SK-N-SH treated with all-trans-retinoic acid at 6 μM for 48 hours (cell line): ENCODE measurements at regions not wholly inside any gene's neighbourhood (a gene's known extent, or its start where the extent isn't known, plus 50 kb on each side); places are given as distances from the start of the nearest gene placed in this dataset.

Source experiments
- ATAC-seq: fragments of 200-7000 bp; cut with Tn5 transposase; 3 replicates; pipeline ENCODE4 v1.9.1; 2020; ENCODE audit warnings: mild to moderate bottlenecking, moderate library complexity
- ARNTL ChIP-seq: fragments of 450-650 bp; formaldehyde crosslinking; IDR thresholded peaks from 2 replicates; pipeline ENCODE4 v1.5.0; 2020; ENCODE audit warnings: low read depth, mild to moderate bottlenecking, moderate library complexity, borderline replicate concordance
- BACH2 ChIP-seq: fragments of 250-450 bp; sonication (Bioruptor Pico); IDR thresholded peaks from 2 replicates; pipeline ENCODE4 v1.9.0; 2021; ENCODE audit warnings: mild to moderate bottlenecking, borderline replicate concordance
- CSRNP3 ChIP-seq: fragments of 250-450 bp; sonication (Bioruptor Pico); IDR thresholded peaks from 2 replicates; pipeline ENCODE4 v1.5.1; 2021; ENCODE audit warnings: mild to moderate bottlenecking, moderate library complexity
- ESRRG ChIP-seq: fragments of 250-450 bp; sonication (Bioruptor Pico); IDR thresholded peaks from 2 replicates; pipeline ENCODE4 v1.6.1; 2021; ENCODE audit warnings: mild to moderate bottlenecking
- GLIS3 ChIP-seq: fragments of 250-450 bp; sonication (Bioruptor Pico); IDR thresholded peaks from 2 replicates; pipeline ENCODE4 v1.5.0; 2020; ENCODE audit warnings: mild to moderate bottlenecking, moderate library complexity
- ISL1 ChIP-seq: fragments of 250-450 bp; sonication (Bioruptor Pico); IDR thresholded peaks from 2 replicates; pipeline ENCODE4 v2.1.2; 2022; ENCODE audit warnings: mild to moderate bottlenecking, moderate library complexity
- OSR1 ChIP-seq: fragments of 250-450 bp; sonication (Bioruptor Pico); IDR thresholded peaks from 2 replicates; pipeline ENCODE4 v1.8.0; 2022; ENCODE audit warnings: moderate library complexity, mild to moderate bottlenecking, inconsistent platforms
- PATZ1 ChIP-seq: fragments of 250-450 bp; sonication (Bioruptor Pico); IDR thresholded peaks from 2 replicates; pipeline ENCODE4 v1.8.0; 2020; ENCODE audit warnings: mild to moderate bottlenecking, moderate library complexity, borderline replicate concordance
- POU6F1 ChIP-seq: fragments of 250-450 bp; sonication (Bioruptor Pico); IDR thresholded peaks from 2 replicates; pipeline ENCODE4 v1.8.0; 2021; ENCODE audit warnings: low read depth, mild to moderate bottlenecking, moderate library complexity, borderline replicate concordance
- PPARA ChIP-seq: fragments of 250-450 bp; sonication (Bioruptor Pico); IDR thresholded peaks from 2 replicates; pipeline ENCODE4 v1.5.0; 2020; ENCODE audit warnings: mild to moderate bottlenecking, borderline replicate concordance
- RARB ChIP-seq: fragments of 250-450 bp; sonication (Bioruptor Pico); IDR thresholded peaks from 2 replicates; pipeline ENCODE4 v1.8.0; 2021; ENCODE audit warnings: mild to moderate bottlenecking, moderate library complexity
- SNAI2 ChIP-seq: fragments of 250-450 bp; sonication (Bioruptor Pico); IDR thresholded peaks from 2 replicates; pipeline ENCODE4 v1.5.0; 2020; ENCODE audit warnings: mild to moderate bottlenecking, moderate library complexity
- TCF4 ChIP-seq: fragments of 250-450 bp; sonication (Bioruptor Pico); IDR thresholded peaks from 2 replicates; pipeline ENCODE4 v1.8.0; 2021; ENCODE audit warnings: mild to moderate bottlenecking, moderate library complexity, borderline replicate concordance
- TOX ChIP-seq: fragments of 250-450 bp; sonication (Bioruptor Pico); IDR thresholded peaks from 2 replicates; pipeline ENCODE4 v1.8.0; 2021; ENCODE audit warnings: mild to moderate bottlenecking, moderate library complexity, borderline replicate concordance
- TSHZ2 ChIP-seq: fragments of 250-450 bp; sonication (Bioruptor Pico); IDR thresholded peaks from 2 replicates; pipeline ENCODE4 v1.5.0; 2020; ENCODE audit warnings: mild to moderate bottlenecking, moderate library complexity
- ZC3H10 ChIP-seq: fragments of 250-450 bp; sonication (Bioruptor Pico); IDR thresholded peaks from 2 replicates; pipeline ENCODE4 v1.5.1; 2021; ENCODE audit warnings: mild to moderate bottlenecking, moderate library complexity
- ZFP3 ChIP-seq: fragments of 250-450 bp; sonication (Bioruptor Pico); IDR thresholded peaks from 2 replicates; pipeline ENCODE4 v1.5.0; 2020; ENCODE audit warnings: mild to moderate bottlenecking, moderate library complexity
- ZFP30 ChIP-seq: fragments of 450-650 bp; formaldehyde crosslinking; IDR thresholded peaks from 2 replicates; pipeline ENCODE4 v1.5.0; 2022; ENCODE audit warnings: mild to moderate bottlenecking, moderate library complexity
- ZNF565 ChIP-seq: fragments of 450-650 bp; formaldehyde crosslinking; conservative IDR thresholded peaks from 2 replicates; pipeline ENCODE4 v1.5.0; 2020; ENCODE audit warnings: low read depth, mild to moderate bottlenecking, moderate library complexity

GRCh38 chr19:20256606-20257005 lies 89.6 kb downstream of the ZNF486 start:
- no peak for ATAC-seq
- no peak for TF ChIP-seq ZC3H10 (CRISPR knock-in tag)
- no peak for TF ChIP-seq CSRNP3 (CRISPR knock-in tag)
- no peak for TF ChIP-seq OSR1
- no peak for TF ChIP-seq BACH2 (CRISPR knock-in tag)
- no peak for TF ChIP-seq ESRRG (CRISPR knock-in tag)

GRCh38 chr19:20254121-20254520 lies 87.1 kb downstream of the ZNF486 start:
- no peak for TF ChIP-seq POU6F1
- TF ChIP-seq GLIS3 (CRISPR knock-in tag) = no peak
- TF ChIP-seq SNAI2 (CRISPR knock-in tag) = no peak
- ATAC-seq = no peak

- no peak for ATAC-seq
- TF ChIP-seq TOX (CRISPR knock-in tag) (no peak), CSRNP3 (CRISPR knock-in tag) (no peak), POU6F1 (no peak), ZFP30 (CRISPR knock-in tag) (no peak), TCF4 (CRISPR knock-in tag) (no peak), PATZ1 (CRISPR knock-in tag) (no peak)
Measured at GRCh38 chr19:20252613-20253012, 85.6 kb downstream of the ZNF486 start.

GRCh38 chr19:20250627-20251026 lies 83.6 kb downstream of the ZNF486 start:
- no peak for ATAC-seq

More at GRCh38 chr19:20250627-20251026, 83.6 kb downstream of the ZNF486 start:
- no peak for TF ChIP-seq ESRRG (CRISPR knock-in tag)
- TF ChIP-seq ISL1 (CRISPR knock-in tag) = no peak
- no peak for TF ChIP-seq ARNTL
- no peak for TF ChIP-seq OSR1
- no peak for TF ChIP-seq POU6F1
- TF ChIP-seq PPARA (CRISPR knock-in tag) = no peak
- TF ChIP-seq RARB (CRISPR knock-in tag) = no peak
- no peak for TF ChIP-seq ZFP3
- no peak for TF ChIP-seq TSHZ2
- TF ChIP-seq TCF4 (CRISPR knock-in tag) = no peak
- no peak for TF ChIP-seq ZC3H10 (CRISPR knock-in tag)
- no peak for TF ChIP-seq ZNF565
- TF ChIP-seq, all 23 proteins: peak for 0
